HEK293 (cell line): ENCODE measurements at regions not wholly inside any gene's neighbourhood (a gene's known extent, or its start where the extent isn't known, plus 50 kb on each side); places are given as distances from the start of the nearest gene placed in this dataset.

Experiments used
- CTCF ChIA-PET: fragments of 350-600 bp; formaldehyde crosslinking; extraction: SDS; loops from one replicate; lab custom pipeline; 2021; ENCODE audit warnings: antibody characterized with exemption; lab: Yijun Ruan, JAX
- POLR2A ChIA-PET: fragments of 300-600 bp; formaldehyde crosslinking; extraction: SDS; loops from one replicate; lab custom pipeline; 2020; ENCODE audit warnings: antibody characterized with exemption, inconsistent platforms; lab: Yijun Ruan, JAX
- H3K27ac ChIP-seq: fragments of 200-500 bp; sonication (Bioruptor generic); 2 replicates; pipeline ENCODE4 v1.5.1; 2014; ENCODE audit warnings: low read depth, low read length, control low read depth, inconsistent platforms; ENCODE audit errors: extremely low read depth
- H3K36me3 ChIP-seq, 2 experiments: fragments of 200-500 bp in 1 of 2; sonication (Bioruptor generic) in 1 of 2; 1 replicate in 1 of 2; 2 replicates in 1 of 2; pipeline ENCODE4 v1.5.1; 2014 to 2017; ENCODE audit warnings: inconsistent platforms in 2 of 2, low read length in 2 of 2; ENCODE audit not compliant: control insufficient read depth in 2 of 2, insufficient read depth in 1 of 2
- H3K4me1 ChIP-seq: fragments of 200-500 bp; sonication (Bioruptor generic); 2 replicates; pipeline ENCODE4 v1.5.1; 2014; ENCODE audit warnings: mild to moderate bottlenecking, low read length, inconsistent platforms; ENCODE audit not compliant: control insufficient read depth, insufficient read depth
- H3K4me3 ChIP-seq: 2 replicates; pipeline ENCODE4 v1.5.1; 2011; ENCODE audit warnings: low read depth, mild to moderate bottlenecking, control low read depth, low read length, moderate library complexity
- H3K9me3 ChIP-seq: fragments of 200-500 bp; sonication (Bioruptor generic); 2 replicates; pipeline ENCODE4 v1.5.1; 2014; ENCODE audit warnings: low read depth, low read length, inconsistent platforms; ENCODE audit not compliant: control insufficient read depth, insufficient read depth
- ELK4 ChIP-seq: IDR thresholded peaks from 2 replicates; pipeline ENCODE4 v1.6.1; 2011; ENCODE audit warnings: mild to moderate bottlenecking, low read depth, low read length, borderline replicate concordance
- HOXD13 ChIP-seq: sonication (generic); formaldehyde crosslinking; IDR thresholded peaks from 2 replicates; pipeline ENCODE4 v1.8.0; 2022; ENCODE audit warnings: missing genetic modification reagents, borderline replicate concordance
- TRIM28 ChIP-seq: IDR thresholded peaks from 2 replicates; pipeline ENCODE4 v1.6.1; 2011; ENCODE audit warnings: low read length, control low read depth, borderline replicate concordance
- YY1 ChIP-seq: fragments of 450-650 bp; formaldehyde crosslinking; IDR thresholded peaks from 2 replicates; pipeline ENCODE4 v1.5.1; 2018; ENCODE audit warnings: missing biosample characterization, missing genetic modification characterization
- ZBTB17 ChIP-seq: fragments of 450-650 bp; formaldehyde crosslinking; IDR thresholded peaks from 2 replicates; pipeline ENCODE4 v1.5.1; 2016; ENCODE audit warnings: missing biosample characterization, missing genetic modification characterization
- ZNF133 ChIP-seq: fragments of 450-650 bp; formaldehyde crosslinking; IDR thresholded peaks from 2 replicates; pipeline ENCODE4 v1.5.1; 2016; ENCODE audit warnings: missing biosample characterization, missing genetic modification characterization
- ZNF175 ChIP-seq: fragments of 450-650 bp; formaldehyde crosslinking; IDR thresholded peaks from 2 replicates; pipeline ENCODE4 v1.5.1; 2016; ENCODE audit warnings: missing biosample characterization, missing genetic modification characterization
- ZNF18 ChIP-seq: fragments of 450-650 bp; formaldehyde crosslinking; IDR thresholded peaks from 2 replicates; pipeline ENCODE4 v1.5.1; 2016; ENCODE audit warnings: missing biosample characterization, missing genetic modification characterization
- ZNF2 ChIP-seq: fragments of 450-650 bp; formaldehyde crosslinking; IDR thresholded peaks from 2 replicates; pipeline ENCODE4 v1.5.1; 2016; ENCODE audit warnings: missing biosample characterization, missing genetic modification characterization
- ZNF248 ChIP-seq: fragments of 450-650 bp; formaldehyde crosslinking; IDR thresholded peaks from 2 replicates; pipeline ENCODE4 v1.5.1; 2017; ENCODE audit warnings: missing biosample characterization, missing genetic modification characterization
- ZNF266 ChIP-seq: fragments of 450-650 bp; formaldehyde crosslinking; IDR thresholded peaks from 2 replicates; pipeline ENCODE4 v1.5.1; 2016; ENCODE audit warnings: missing biosample characterization, missing genetic modification characterization, low read depth
- ZNF274 ChIP-seq, 2 experiments: fragments of 200-500 bp in 1 of 2; fragments of 450-650 bp in 1 of 2; sonication (Bioruptor generic) in 1 of 2; formaldehyde crosslinking in 1 of 2; IDR thresholded peaks; 2 replicates each; pipeline versions ENCODE4 v1.5.1 to v1.6.1; 2014 to 2016; ENCODE audit warnings: borderline replicate concordance in 1 of 2, inconsistent platforms in 1 of 2, low read length in 1 of 2, missing biosample characterization in 1 of 2, missing genetic modification characterization in 1 of 2
- ZNF335 ChIP-seq: fragments of 450-650 bp; formaldehyde crosslinking; conservative IDR thresholded peaks from 2 replicates; pipeline ENCODE4 v1.5.1; 2016; ENCODE audit warnings: missing biosample characterization, missing genetic modification characterization
- ZNF366 ChIP-seq: fragments of 450-650 bp; formaldehyde crosslinking; conservative IDR thresholded peaks from 2 replicates; pipeline ENCODE4 v1.5.1; 2016; ENCODE audit warnings: missing biosample characterization, missing genetic modification characterization
- ZNF529 ChIP-seq: fragments of 450-650 bp; formaldehyde crosslinking; IDR thresholded peaks from 2 replicates; pipeline ENCODE4 v1.5.1; 2017; ENCODE audit warnings: missing genetic modification characterization, missing biosample characterization; ENCODE audit not compliant: insufficient replicate concordance
- ZNF558 ChIP-seq: fragments of 450-650 bp; formaldehyde crosslinking; IDR thresholded peaks from 2 replicates; pipeline ENCODE4 v1.5.1; 2016; ENCODE audit warnings: missing biosample characterization, missing genetic modification characterization
- ZNF596 ChIP-seq: fragments of 450-650 bp; IDR thresholded peaks from 2 replicates; pipeline ENCODE4 v1.5.0; 2018; ENCODE audit warnings: missing biosample characterization, mild to moderate bottlenecking, missing genetic modification characterization, moderate library complexity
- ZNF658 ChIP-seq: fragments of 450-650 bp; formaldehyde crosslinking; IDR thresholded peaks from 2 replicates; pipeline ENCODE4; 2016; ENCODE audit warnings: missing biosample characterization, missing genetic modification characterization
- ZNF670 ChIP-seq: fragments of 450-650 bp; formaldehyde crosslinking; IDR thresholded peaks from 2 replicates; pipeline ENCODE4 v1.5.1; 2016; ENCODE audit warnings: missing biosample characterization, missing genetic modification characterization, low read depth
- ZNF768 ChIP-seq: fragments of 450-650 bp; formaldehyde crosslinking; IDR thresholded peaks from 2 replicates; pipeline ENCODE4 v1.5.1; 2018; ENCODE audit warnings: missing biosample characterization, mild to moderate bottlenecking, missing genetic modification characterization
- ZNF777 ChIP-seq: fragments of 450-650 bp; formaldehyde crosslinking; IDR thresholded peaks from 2 replicates; pipeline ENCODE4 v1.5.1; 2017; ENCODE audit warnings: missing biosample characterization, missing genetic modification characterization, borderline replicate concordance
- TF ChIP-seq, protein P1 (sequence below): fragments of 450-650 bp; formaldehyde crosslinking; IDR thresholded peaks from 2 replicates; pipeline ENCODE4 v1.5.0; 2017; ENCODE audit warnings: missing biosample characterization, missing genetic modification characterization, borderline replicate concordance

DNA sequence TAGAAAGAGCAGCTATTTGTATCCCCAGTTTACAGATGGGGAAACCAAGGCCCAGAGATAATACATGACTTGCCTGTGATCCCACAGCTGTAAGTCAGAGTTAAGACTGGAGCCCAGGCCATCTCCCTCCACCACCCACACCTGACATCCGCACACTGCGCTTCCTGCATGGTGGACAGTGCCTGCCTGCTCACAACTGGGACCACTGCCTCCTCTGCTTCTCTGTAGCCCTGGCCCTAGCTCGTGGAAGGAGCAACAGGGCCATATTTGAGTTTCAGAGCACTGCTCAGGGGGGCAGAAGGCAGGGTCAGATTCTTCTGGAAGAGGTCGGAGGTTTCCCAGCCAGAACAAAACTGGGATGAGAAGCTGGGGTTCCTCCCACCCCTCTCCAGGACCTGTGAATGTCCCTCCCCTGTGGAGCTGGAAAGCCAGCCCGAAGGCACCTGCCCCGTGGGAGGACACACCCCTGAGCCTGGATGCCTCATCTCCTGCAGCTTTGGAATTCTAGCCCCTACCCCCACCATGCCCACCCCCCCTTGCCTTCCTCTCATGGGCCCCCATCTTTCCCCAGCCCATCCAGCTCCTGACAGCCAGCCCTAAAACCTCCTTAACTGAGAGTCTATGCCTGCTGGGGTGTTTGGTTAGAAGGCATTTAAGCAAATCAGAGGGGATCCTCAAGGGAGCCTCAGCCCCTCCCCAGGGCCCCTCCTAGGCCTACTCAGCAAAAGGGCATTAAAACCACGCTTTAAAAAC is 100.1 kb downstream of the TPRA1 start:
- POLR2A ChIA-PET, result no interaction called here
- CTCF ChIA-PET, result interaction anchor here (0.6 kb wide), 1 partner anchor 1075 kb away, joined by 3 read pairs; no protein-coding TSS in a partner anchor
- Histone ChIP-seq H3K4me3 (no peak overlapping the region), H3K36me3 (no peaks in the 10 kb centered on the region), H3K9me3 (no peaks in the 10 kb centered on the region), H3K4me1 (no peaks in the 10 kb centered on the region)
- TF ChIP-seq ZNF529 (tag by site-specific recombination) (no peak), HOXD13 (no peak), ZNF274 (IDR thresholded peaks at IDR 0.05; ENCODE audit: low read length) (no peak), ZNF274 (tag by site-specific recombination; IDR thresholded peaks at IDR 0.05; ENCODE audit: borderline replicate concordance) (no peak), ZNF266 (no peak), ZNF558 (tag by site-specific recombination) (no peak), ZBTB17 (tag by site-specific recombination) (no peak), ZNF18 (no peak), ZNF777 (tag by site-specific recombination) (no peak), ZNF658 (tag by site-specific recombination) (no peak), ZNF335 (tag by site-specific recombination) (no peak), TRIM28 (no peak), ZNF768 (tag by site-specific recombination) (no peak)
- TF ChIP-seq, protein P1, sequence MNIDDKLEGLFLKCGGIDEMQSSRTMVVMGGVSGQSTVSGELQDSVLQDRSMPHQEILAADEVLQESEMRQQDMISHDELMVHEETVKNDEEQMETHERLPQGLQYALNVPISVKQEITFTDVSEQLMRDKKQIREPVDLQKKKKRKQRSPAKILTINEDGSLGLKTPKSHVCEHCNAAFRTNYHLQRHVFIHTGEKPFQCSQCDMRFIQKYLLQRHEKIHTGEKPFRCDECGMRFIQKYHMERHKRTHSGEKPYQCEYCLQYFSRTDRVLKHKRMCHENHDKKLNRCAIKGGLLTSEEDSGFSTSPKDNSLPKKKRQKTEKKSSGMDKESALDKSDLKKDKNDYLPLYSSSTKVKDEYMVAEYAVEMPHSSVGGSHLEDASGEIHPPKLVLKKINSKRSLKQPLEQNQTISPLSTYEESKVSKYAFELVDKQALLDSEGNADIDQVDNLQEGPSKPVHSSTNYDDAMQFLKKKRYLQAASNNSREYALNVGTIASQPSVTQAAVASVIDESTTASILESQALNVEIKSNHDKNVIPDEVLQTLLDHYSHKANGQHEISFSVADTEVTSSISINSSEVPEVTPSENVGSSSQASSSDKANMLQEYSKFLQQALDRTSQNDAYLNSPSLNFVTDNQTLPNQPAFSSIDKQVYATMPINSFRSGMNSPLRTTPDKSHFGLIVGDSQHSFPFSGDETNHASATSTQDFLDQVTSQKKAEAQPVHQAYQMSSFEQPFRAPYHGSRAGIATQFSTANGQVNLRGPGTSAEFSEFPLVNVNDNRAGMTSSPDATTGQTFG (tag by site-specific recombination), result no peak
- TF ChIP-seq, all 188 proteins: peak for 0
- no peak overlapping the region for H3K27ac ChIP-seq

DNA sequence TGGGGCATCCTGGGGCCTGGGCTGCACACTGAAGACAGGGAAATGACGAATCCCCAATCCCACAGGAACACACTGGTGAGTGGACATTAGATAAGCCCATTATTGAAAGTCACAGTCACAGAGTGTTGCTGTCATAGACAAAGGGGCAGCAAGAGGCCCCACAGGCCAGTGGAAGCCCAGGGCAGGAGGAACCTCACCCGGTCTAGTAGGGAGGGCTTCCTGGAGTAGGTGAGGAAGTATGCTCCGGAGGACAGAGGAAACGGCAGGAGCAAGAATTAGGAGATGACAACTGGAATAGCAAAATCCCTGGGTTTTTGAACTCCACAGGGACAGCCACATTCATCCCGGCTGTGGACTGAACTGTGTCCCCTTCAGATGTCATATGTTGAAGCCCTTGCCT is 101.2 kb downstream of the TPRA1 start:
- H3K4me3 ChIP-seq, result no peak overlapping the region
- TF ChIP-seq ZNF670 (tag by site-specific recombination), result no peak
- no peak for TF ChIP-seq YY1 (tag by site-specific recombination)
- no peak for TF ChIP-seq ZNF2
- TF ChIP-seq ZNF133, result no peak
- TF ChIP-seq ZNF558 (tag by site-specific recombination), result no peak
- POLR2A ChIA-PET, result no interaction called here
- CTCF ChIA-PET, result no interaction called here
- no peaks in the 10 kb centered on the region for H3K4me1 ChIP-seq
- H3K9me3 ChIP-seq, result no peaks in the 10 kb centered on the region
- H3K27ac ChIP-seq, result no peak overlapping the region
- no peaks in the 10 kb centered on the region for H3K36me3 ChIP-seq

- Histone ChIP-seq H3K36me3 (no peaks in the 10 kb centered on the region), H3K9me3 (no peaks in the 10 kb centered on the region), H3K27ac (no peak overlapping the region), H3K4me1 (no peaks in the 10 kb centered on the region), H3K4me3 (no peak overlapping the region)
- ChIA-PET POLR2A (no interaction called here), CTCF (no interaction called here)
- TF ChIP-seq ELK4 (no peak), ZNF248 (tag by site-specific recombination) (no peak), YY1 (tag by site-specific recombination) (no peak), ZNF596 (tag by site-specific recombination) (no peak), ZNF175 (no peak), ZNF366 (tag by site-specific recombination) (no peak)
These were observed 101.8 kb downstream of the TPRA1 start for GRCh38 chr3:127488740-127489139.
